GM12878 (cell line): ENCODE measurements at regions not wholly inside any gene's neighbourhood (a gene's known extent, or its start where the extent isn't known, plus 50 kb on each side); places are given as distances from the start of the nearest gene placed in this dataset.

ENCODE experiments used
- ATAC-seq: fragments of 200-7000 bp; cut with Tn5 transposase; 3 replicates; pipeline ENCODE4 v1.9.1; 2020; ENCODE audit warnings: mild to moderate bottlenecking, moderate library complexity
- BruUV-seq: library from RNA; stranded (reverse); fragments of 400-500 nt; replicated peaks from 2 replicates; lab custom pipeline; 2021; lab: Mats Ljungman, UMichigan
- CTCF ChIA-PET: fragments of 300-600 bp; sonication (Branson Sonifier 250); formaldehyde crosslinking; extraction: SDS; loops from one replicate; lab custom pipeline; 2021; ENCODE audit warnings: inconsistent platforms; lab: Yijun Ruan, JAX
- POLR2A ChIA-PET: fragments of 350-600 bp; formaldehyde crosslinking; extraction: SDS; loops from one replicate; lab custom pipeline; 2021; ENCODE audit warnings: inconsistent platforms; lab: Charles Lee
- RAD21 ChIA-PET: fragments of 300-600 bp; sonication (Branson Sonifier 250); formaldehyde crosslinking; loops from one replicate; lab custom pipeline; 2023; ENCODE audit warnings: antibody characterized with exemption; ENCODE audit not compliant: unreplicated experiment; lab: Charles Lee
- SMC1A ChIA-PET: fragments of 300-600 bp; sonication (Branson Sonifier 250); formaldehyde crosslinking; loops from one replicate; lab custom pipeline; 2023; ENCODE audit not compliant: unreplicated experiment, uncharacterized antibody; lab: Charles Lee
- DNase-seq: peaks from one replicate; pipeline ENCODE4 v3.0.0-alpha.2; 2011; ENCODE audit warnings: low read depth, low spot score
- FAIRE-seq: peaks from 3 replicates; lab custom pipeline; 2011; peaks lifted over from hg19 to GRCh38; lab: Jason Lieb, UNC
- H2AFZ ChIP-seq: 2 replicates; pipeline ENCODE4 v1.6.0; 2011; ENCODE audit warnings: low read depth, low read length, control low read depth; ENCODE audit not compliant: control insufficient read depth
- H3K27ac ChIP-seq: 2 replicates; pipeline ENCODE4 v1.5.1; 2011; ENCODE audit warnings: control low read depth; ENCODE audit not compliant: control insufficient read depth, insufficient read depth
- H3K27me3 ChIP-seq, 2 experiments: replicated peaks in 1 of 2; 2 replicates each; pipeline versions ENCODE4 v1.6.0 to v1.6.1; 2011; ENCODE audit warnings: low read length in 1 of 2; ENCODE audit not compliant: control insufficient read depth in 2 of 2, insufficient read depth in 2 of 2
- H3K36me3 ChIP-seq, 2 experiments: 2 replicates each; pipeline ENCODE4 v1.5.1; 2011; ENCODE audit warnings: low read length in 1 of 2; ENCODE audit not compliant: control insufficient read depth in 2 of 2, insufficient read depth in 2 of 2
- H3K4me1 ChIP-seq: 2 replicates; pipeline ENCODE4 v1.6.1; 2011; ENCODE audit warnings: mild to moderate bottlenecking, low read length, moderate library complexity, mixed read lengths; ENCODE audit not compliant: control insufficient read depth, insufficient read depth
- H3K4me2 ChIP-seq: 2 replicates; pipeline ENCODE4 v1.6.0; 2011; ENCODE audit warnings: control low read depth; ENCODE audit not compliant: control insufficient read depth, insufficient read depth
- H3K4me3 ChIP-seq: fragments of 200-600 bp; sonication (generic); 2 replicates; pipeline ENCODE4 v1.5.1; 2016
- H3K79me2 ChIP-seq: 2 replicates; pipeline ENCODE4 v1.6.0; 2011; ENCODE audit warnings: low read length; ENCODE audit not compliant: control insufficient read depth, insufficient read depth
- H3K9ac ChIP-seq: 2 replicates; pipeline ENCODE4 v1.8.0; 2011; ENCODE audit warnings: low read length, control low read depth, mixed read lengths; ENCODE audit not compliant: control insufficient read depth, insufficient read depth
- H3K9me3 ChIP-seq: replicated peaks from 3 replicates; pipeline ENCODE4 v1.5.1; 2011; ENCODE audit warnings: mild to moderate bottlenecking, low read length; ENCODE audit not compliant: control insufficient read depth, insufficient read depth
- H4K20me1 ChIP-seq: 2 replicates; pipeline ENCODE4 v1.6.0; 2011; ENCODE audit not compliant: control insufficient read depth, insufficient read depth
- BACH1 ChIP-seq: fragments of 450-650 bp; IDR thresholded peaks from 2 replicates; pipeline ENCODE4 v1.6.1; 2017; ENCODE audit warnings: mild to moderate bottlenecking, borderline replicate concordance
- CEBPZ ChIP-seq: fragments of 150-350 bp; IDR thresholded peaks from 2 replicates; pipeline ENCODE4 v1.6.1; 2016; ENCODE audit warnings: low read depth, low read length
- EED ChIP-seq: sonication (generic); IDR thresholded peaks from 2 replicates; pipeline ENCODE4 v1.6.1; 2016; ENCODE audit warnings: antibody characterized with exemption, low read depth
- GATAD2B ChIP-seq: fragments of 450-650 bp; conservative IDR thresholded peaks from 2 replicates; pipeline ENCODE4 v1.6.1; 2017; ENCODE audit warnings: low read depth, mild to moderate bottlenecking, moderate library complexity
- MTA3 ChIP-seq: IDR thresholded peaks from 2 replicates; pipeline ENCODE4 v1.6.1; 2012; ENCODE audit warnings: low read length, inconsistent platforms, borderline replicate concordance
- MXI1 ChIP-seq: fragments of 150-350 bp; IDR thresholded peaks from 2 replicates; pipeline ENCODE4 v1.6.1; 2011; ENCODE audit warnings: low read depth, mild to moderate bottlenecking, inconsistent platforms, low read length, improper control_type of control experiment
- MYB ChIP-seq: fragments of 150-350 bp; IDR thresholded peaks from 2 replicates; pipeline ENCODE4 v1.6.1; 2014; ENCODE audit warnings: mild to moderate bottlenecking, low read depth, low read length, borderline replicate concordance
- NBN ChIP-seq: fragments of 450-650 bp; IDR thresholded peaks from 2 replicates; pipeline ENCODE4 v1.6.1; 2016
- NRF1 ChIP-seq: conservative IDR thresholded peaks from 2 replicates; pipeline ENCODE4 v1.6.1; 2011; ENCODE audit warnings: mild to moderate bottlenecking, low read depth, low read length, improper control_type of control experiment
- PAX8 ChIP-seq: fragments of 450-650 bp; IDR thresholded peaks from 2 replicates; pipeline ENCODE4 v1.6.1; 2017; ENCODE audit warnings: mild to moderate bottlenecking, moderate library complexity
- SMAD1 ChIP-seq: fragments of 450-650 bp; IDR thresholded peaks from 2 replicates; pipeline ENCODE4 v1.6.1; 2018; ENCODE audit warnings: mild to moderate bottlenecking, low read depth; ENCODE audit not compliant: partially characterized antibody
- SMAD5 ChIP-seq: IDR thresholded peaks from 2 replicates; pipeline ENCODE4 v1.6.1; 2016; ENCODE audit warnings: antibody characterized with exemption, low read depth
- TARDBP ChIP-seq: IDR thresholded peaks from 2 replicates; pipeline ENCODE4 v1.6.1; 2016; ENCODE audit warnings: borderline replicate concordance
- ZZZ3 ChIP-seq: IDR thresholded peaks from 2 replicates; pipeline ENCODE4 v1.6.1; 2011; ENCODE audit warnings: low read depth; ENCODE audit not compliant: control insufficient read depth, insufficient read length
- WGBS: methylation state at CpG from one replicate; pipeline ENCODE4 v1.1.6; 2016; ENCODE audit warnings: low lambda C conversion rate; ENCODE audit not compliant: insufficient replicate concordance, insufficient coverage; ENCODE audit errors: missing lambda C conversion rate; 5-methylcytosine and 5-hydroxymethylcytosine counted together
- in situ Hi-C: fragments of 300-500 bp; cut with MboI; formaldehyde crosslinking; loops from 9 replicates; pipeline ENCODE4 v1.14.3; 2018; ENCODE audit warnings: mixed read lengths
- intact Hi-C: fragments of 100-400 bp; cut with micrococcal nuclease; formaldehyde crosslinking; loops from one replicate; pipeline ENCODE4 v1.14.2; 2022; ENCODE audit not compliant: unreplicated experiment

- no peak for TF ChIP-seq SMAD5
- TF ChIP-seq MXI1: no peak
- TF ChIP-seq SMAD1: no peak
- no peak for TF ChIP-seq MYB
Measured at GRCh38 chr10:60542657-60543056, 153.0 kb upstream of the ANK3 start (continued).

GRCh38 chr10:60541451-60541850 lies 151.8 kb upstream of the ANK3 start:
- ATAC-seq (no peak; the same call in 2 of the 3 replicates), FAIRE-seq (no peak), DNase-seq (no peak)
- intact Hi-C loops: no loop called here
- 0% methylated on average over 3 of the region's 3 CpGs for WGBS
- no peaks in the 10 kb centered on the region for H4K20me1 ChIP-seq
- no peak overlapping the region for H2AFZ ChIP-seq
- no peaks in the 10 kb centered on the region for H3K79me2 ChIP-seq
- ChIA-PET POLR2A (no interaction called here), SMC1A (interaction anchor here (0.5 kb wide), 1 partner anchor 30 kb away, joined by 3 read pairs; no protein-coding TSS in a partner anchor), CTCF (no interaction called here), RAD21 (no interaction called here)
- no peak overlapping the region for H3K27ac ChIP-seq
- H3K4me1 ChIP-seq: no peaks in the 10 kb centered on the region
- H3K4me3 ChIP-seq: no peak overlapping the region
- no peaks in the 10 kb centered on the region for H3K36me3 ChIP-seq
- no peak overlapping the region for H3K9ac ChIP-seq
- no peaks in the 10 kb centered on the region for H3K27me3 ChIP-seq
- H3K4me2 ChIP-seq: no peak overlapping the region
- TF ChIP-seq NBN (no peak), CEBPZ (no peak), ZZZ3 (no peak), GATAD2B (no peak), BACH1 (no peak), EED (no peak), PAX8 (no peak), TARDBP (no peak), MTA3 (no peak), NRF1 (no peak)
- BruUV-seq: no TSS peak
- in situ Hi-C loops: no loop called here
- no peaks in the 10 kb centered on the region for H3K9me3 ChIP-seq
